Ishikawa (cell line): ENCODE measurements at regions not wholly inside any gene's neighbourhood (a gene's known extent, or its start where the extent isn't known, plus 50 kb on each side); places are given as distances from the start of the nearest gene placed in this dataset.

Experiments used
- CEBPB ChIP-seq: IDR thresholded peaks from 2 replicates; pipeline ENCODE4 v1.6.1; 2012
- CREB1 ChIP-seq: IDR thresholded peaks from 2 replicates; pipeline ENCODE4 v1.6.1; 2012; ENCODE audit warnings: low read depth
- EGR1 ChIP-seq: IDR thresholded peaks from 2 replicates; pipeline ENCODE4 v1.6.1; 2012
- EP300 ChIP-seq: IDR thresholded peaks from 2 replicates; pipeline ENCODE4 v1.6.1; 2012; ENCODE audit warnings: borderline replicate concordance
- FOXM1 ChIP-seq: IDR thresholded peaks from 2 replicates; pipeline ENCODE4 v1.6.1; 2012; ENCODE audit warnings: low read depth, borderline replicate concordance
- MAX ChIP-seq: IDR thresholded peaks from 2 replicates; pipeline ENCODE4 v1.6.1; 2012
- NFIC ChIP-seq: IDR thresholded peaks from 2 replicates; pipeline ENCODE4 v1.6.1; 2012
- RAD21 ChIP-seq: IDR thresholded peaks from 2 replicates; pipeline ENCODE4 v1.6.1; 2012; ENCODE audit warnings: low read depth
- REST ChIP-seq: IDR thresholded peaks from 2 replicates; pipeline ENCODE4 v1.6.1; 2012; ENCODE audit warnings: low read depth, mild to moderate bottlenecking
- TAF1 ChIP-seq: IDR thresholded peaks from 2 replicates; pipeline ENCODE4 v1.6.1; 2012; ENCODE audit warnings: low read depth, mild to moderate bottlenecking
- TCF12 ChIP-seq: IDR thresholded peaks from 2 replicates; pipeline ENCODE4 v1.6.1; 2012; ENCODE audit warnings: low read depth
- TEAD4 ChIP-seq: IDR thresholded peaks from 2 replicates; pipeline ENCODE4 v1.6.1; 2012
- USF1 ChIP-seq: IDR thresholded peaks from 2 replicates; pipeline ENCODE4 v1.6.1; 2012
- YY1 ChIP-seq: IDR thresholded peaks from 2 replicates; pipeline ENCODE4 v1.6.1; 2012; ENCODE audit warnings: low read depth
- ZBTB7A ChIP-seq: IDR thresholded peaks from 2 replicates; pipeline ENCODE4 v1.6.1; 2012; ENCODE audit warnings: low read depth

DNA sequence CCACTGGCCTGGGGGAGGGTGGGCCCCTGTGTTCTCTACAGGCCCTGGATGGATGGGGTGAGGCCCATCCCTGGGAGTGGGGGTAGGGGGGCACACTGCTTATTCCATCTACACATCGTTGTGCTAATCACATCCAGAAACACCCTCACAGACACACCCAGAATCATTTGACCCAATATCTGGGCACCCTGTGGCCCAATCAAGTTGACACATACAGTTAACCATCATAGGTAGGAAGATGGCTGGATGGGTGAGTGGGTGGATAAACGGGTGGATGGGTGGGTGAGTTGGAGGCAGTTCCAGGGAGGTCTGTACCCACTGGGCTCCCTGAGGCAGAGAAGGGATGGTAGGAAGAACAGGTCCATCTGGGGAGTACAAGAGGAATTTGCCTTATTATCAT, 81.3 kb upstream of the LINC01488 start:
- no peak for TF ChIP-seq EGR1

- TF ChIP-seq FOXM1, result no peak
- no peak for TF ChIP-seq MAX
- TF ChIP-seq RAD21, result no peak
- no peak for TF ChIP-seq USF1
- TF ChIP-seq TAF1, result no peak
- no peak for TF ChIP-seq EGR1
These were observed 80.5 kb upstream of the LINC01488 start for GRCh38 chr11:69400771-69401590.

DNA sequence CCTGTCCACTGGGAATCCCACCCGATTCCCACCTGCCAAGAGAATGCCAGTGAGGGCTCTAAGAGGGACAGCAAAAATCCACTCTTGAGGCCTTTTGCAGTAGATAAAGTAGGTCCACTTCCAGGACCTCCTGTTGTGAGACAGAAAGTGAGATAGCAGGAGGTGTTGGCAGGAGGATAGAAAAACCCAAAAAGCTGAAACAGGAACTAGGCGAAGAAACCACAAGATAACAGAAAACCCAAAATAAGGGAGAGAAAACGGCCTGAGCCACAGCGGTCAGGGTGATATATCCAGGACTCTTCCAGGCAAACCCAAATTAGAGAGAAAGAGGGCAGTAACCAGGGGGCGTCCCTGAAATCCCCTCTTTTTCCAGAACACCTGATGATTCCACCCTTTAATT, 79.7 kb upstream of the LINC01488 start:
- no peak for TF ChIP-seq FOXM1
- no peak for TF ChIP-seq MAX

GRCh38 chr11:69402251-69402887, 79.1 kb upstream of the LINC01488 start:
- TF ChIP-seq NFIC (no peak), MAX (no peak), FOXM1 (no peak), YY1 (no peak), CEBPB (no peak), REST (no peak)

- TF ChIP-seq EGR1, result no peak
- TF ChIP-seq RAD21, result no peak
- no peak for TF ChIP-seq YY1
- TF ChIP-seq TCF12, result no peak
- TF ChIP-seq EP300, result no peak
- no peak for TF ChIP-seq ZBTB7A
- no peak for TF ChIP-seq TAF1
- TF ChIP-seq CEBPB, result no peak
These were observed 77.8 kb upstream of the LINC01488 start for GRCh38 chr11:69403556-69404215.

DNA sequence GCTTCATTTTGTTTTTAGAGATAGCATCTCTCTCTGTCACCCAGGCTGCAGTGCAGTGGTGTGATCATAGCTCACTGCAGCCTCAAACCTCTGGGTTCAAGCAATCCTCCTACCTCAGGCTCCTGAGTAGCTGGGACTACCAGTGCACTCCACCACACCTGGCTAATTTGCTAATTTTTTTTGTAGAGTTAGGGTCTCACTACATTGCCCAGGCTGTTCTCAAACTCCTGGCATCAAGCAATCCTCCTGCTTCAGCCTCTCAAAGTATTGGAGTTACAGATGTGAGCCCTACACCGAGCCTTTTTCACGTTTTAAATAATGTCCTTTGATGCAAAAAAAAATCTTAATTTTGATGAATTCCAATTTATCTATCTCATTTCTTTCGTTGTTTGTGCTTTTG, 75.4 kb upstream of the LINC01488 start:
- no peak for TF ChIP-seq REST
- TF ChIP-seq ZBTB7A, result no peak
- TF ChIP-seq EP300, result no peak
- TF ChIP-seq TEAD4, result no peak
- TF ChIP-seq EGR1, result no peak
- TF ChIP-seq MAX, result no peak
- no peak for TF ChIP-seq TCF12
- TF ChIP-seq TAF1, result no peak
- no peak for TF ChIP-seq CREB1
- no peak for TF ChIP-seq CEBPB
- TF ChIP-seq NFIC, result no peak
- TF ChIP-seq YY1, result no peak
- no peak for TF ChIP-seq USF1
- no peak for TF ChIP-seq RAD21
- TF ChIP-seq FOXM1, result no peak
